ENCODE measurements at regions not wholly inside any gene's neighbourhood (a gene's known extent, or its start where the extent isn't known, plus 50 kb on each side); places are given as distances from the start of the nearest gene placed in this dataset.
A peak's percentile ranks its signal among the peaks of the same experiment; 100 is the strongest.

GRCh38 chr3:107263269-107264021, 113.8 kb upstream of the CCDC54 start:
- Histone ChIP-seq H3K9me3 (ENCODE audit: control insufficient read depth, low read depth, low read length) (no peaks in the 10 kb centered on the region), H3K4me3 (ENCODE audit: low read length) (no peak overlapping the region), H3K27me3 (ENCODE audit: control insufficient read depth, insufficient read depth, low read length) (no peaks in the 10 kb centered on the region), H3K4me1 (ENCODE audit: control insufficient read depth, insufficient read depth, low read length) (no peaks in the 10 kb centered on the region), H3K36me3 (ENCODE audit: control insufficient read depth, insufficient read depth, low read length) (no peaks in the 10 kb centered on the region), H3K27ac (ENCODE audit: low read length) (no peak overlapping the region)
- 40% methylated on average over 1 of the region's 9 CpGs for WGBS (ENCODE audit: insufficient coverage, low lambda C conversion rate)
- DNase-seq = no peak

- DNase-seq = peak in 1 of 2 donors; percentile 44
- H3K36me3 ChIP-seq (ENCODE audit: control insufficient read depth, insufficient read depth, low read length) = no peaks in the 10 kb centered on the region
- no peak overlapping the region for H3K4me3 ChIP-seq (ENCODE audit: low read length)
- no peak overlapping the region for H3K27ac ChIP-seq (ENCODE audit: low read length)
- H3K4me1 ChIP-seq (ENCODE audit: control insufficient read depth, insufficient read depth, low read length) = no peaks in the 10 kb centered on the region
- H3K27me3 ChIP-seq (ENCODE audit: control insufficient read depth, insufficient read depth, low read length) = no peaks in the 10 kb centered on the region
- WGBS (ENCODE audit: insufficient coverage, low lambda C conversion rate) = 0% methylated on average over 1 of the region's 6 CpGs
- no peaks in the 10 kb centered on the region for H3K9me3 ChIP-seq (ENCODE audit: control insufficient read depth, low read depth, low read length)
Measured at GRCh38 chr3:107264888-107265287, 112.4 kb upstream of the CCDC54 start.

GRCh38 chr3:107265526-107265925, 111.7 kb upstream of the CCDC54 start:
- Histone ChIP-seq H3K36me3 (ENCODE audit: control insufficient read depth, insufficient read depth, low read length) (no peaks in the 10 kb centered on the region), H3K4me3 (ENCODE audit: low read length) (no peak overlapping the region), H3K9me3 (ENCODE audit: control insufficient read depth, low read depth, low read length) (no peaks in the 10 kb centered on the region), H3K27ac (ENCODE audit: low read length) (no peak overlapping the region), H3K27me3 (ENCODE audit: control insufficient read depth, insufficient read depth, low read length) (no peaks in the 10 kb centered on the region), H3K4me1 (ENCODE audit: control insufficient read depth, insufficient read depth, low read length) (no peaks in the 10 kb centered on the region)
- DNase-seq = no peak
- no CpG with 5 or more reads among the region's 1 CpG for WGBS (ENCODE audit: insufficient coverage, low lambda C conversion rate)

GRCh38 chr3:107268469-107268868, 108.8 kb upstream of the CCDC54 start:
- no peak overlapping the region for H3K4me3 ChIP-seq (ENCODE audit: low read length)
- WGBS (ENCODE audit: insufficient coverage, low lambda C conversion rate) = no CpG with 5 or more reads among the region's 4 CpGs
- no peak for DNase-seq

DNA sequence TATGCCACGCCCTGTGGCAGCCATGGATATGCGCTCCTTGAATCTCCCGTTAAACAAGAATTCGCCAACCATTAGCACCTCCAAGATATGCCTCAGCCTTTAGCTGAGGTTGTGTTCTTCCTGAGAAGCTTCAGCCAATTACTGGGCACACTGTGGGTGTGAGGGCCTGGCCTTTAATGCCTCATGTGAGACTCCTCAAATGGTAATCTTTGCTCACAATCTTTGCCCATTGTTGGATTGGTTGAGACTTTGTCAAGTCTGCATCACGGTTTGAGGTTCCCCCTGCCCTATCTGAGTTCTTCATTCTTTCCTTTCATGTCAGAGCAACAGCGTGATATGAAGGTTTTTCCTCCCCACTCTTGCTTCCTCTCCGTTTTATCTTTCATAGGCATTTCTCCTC, 108.1 kb upstream of the CCDC54 start:
- no peaks in the 10 kb centered on the region for H3K4me1 ChIP-seq (ENCODE audit: control insufficient read depth, insufficient read depth, low read length)
- H3K4me3 ChIP-seq (ENCODE audit: low read length) = no peak overlapping the region
- H3K9me3 ChIP-seq (ENCODE audit: control insufficient read depth, low read depth, low read length) = no peaks in the 10 kb centered on the region
- H3K27me3 ChIP-seq (ENCODE audit: control insufficient read depth, insufficient read depth, low read length) = no peaks in the 10 kb centered on the region
- WGBS (ENCODE audit: insufficient coverage, low lambda C conversion rate) = 83% methylated on average over 2 of the region's 7 CpGs
- no peaks in the 10 kb centered on the region for H3K36me3 ChIP-seq (ENCODE audit: control insufficient read depth, insufficient read depth, low read length)
- H3K27ac ChIP-seq (ENCODE audit: low read length) = no peak overlapping the region
- DNase-seq = no peak

More at GRCh38 chr3:107268469-107268868, 108.8 kb upstream of the CCDC54 start:
- Histone ChIP-seq H3K4me1 (ENCODE audit: control insufficient read depth, insufficient read depth, low read length) (no peaks in the 10 kb centered on the region), H3K27me3 (ENCODE audit: control insufficient read depth, insufficient read depth, low read length) (no peaks in the 10 kb centered on the region), H3K9me3 (ENCODE audit: control insufficient read depth, low read depth, low read length) (no peaks in the 10 kb centered on the region), H3K27ac (ENCODE audit: low read length) (no peak overlapping the region), H3K36me3 (ENCODE audit: control insufficient read depth, insufficient read depth, low read length) (no peaks in the 10 kb centered on the region)

- Histone ChIP-seq H3K27me3 (ENCODE audit: control insufficient read depth, insufficient read depth, low read length) (no peaks in the 10 kb centered on the region), H3K36me3 (ENCODE audit: control insufficient read depth, insufficient read depth, low read length) (no peaks in the 10 kb centered on the region), H3K4me3 (ENCODE audit: low read length) (no peak overlapping the region), H3K27ac (ENCODE audit: low read length) (no peak overlapping the region), H3K9me3 (ENCODE audit: control insufficient read depth, low read depth, low read length) (no peaks in the 10 kb centered on the region), H3K4me1 (ENCODE audit: control insufficient read depth, insufficient read depth, low read length) (no peaks in the 10 kb centered on the region)
- DNase-seq = peak; percentile 7 to 26
- WGBS (ENCODE audit: insufficient coverage, low lambda C conversion rate) = 8% methylated on average over 2 of the region's 3 CpGs
Measured at GRCh38 chr3:107271787-107272387, 105.4 kb upstream of the CCDC54 start.

DNA sequence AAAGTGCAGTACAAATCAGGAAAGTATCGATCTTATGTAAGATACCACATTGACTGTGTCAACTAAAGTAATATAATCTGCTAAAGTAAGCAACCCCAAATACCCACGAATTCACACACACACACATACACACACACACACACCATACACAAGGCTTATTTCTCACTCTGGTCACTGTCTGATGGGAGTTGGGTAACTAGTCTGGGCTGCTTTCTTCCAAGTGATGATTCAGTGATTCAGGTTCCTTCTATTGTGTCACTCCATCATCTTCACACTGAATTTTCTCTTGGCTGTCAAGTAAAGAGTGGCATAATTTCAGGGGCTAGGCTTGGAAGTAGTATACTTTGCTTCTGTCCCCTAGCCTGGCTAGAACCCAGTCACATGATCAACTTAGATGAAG, 104.8 kb upstream of the CCDC54 start:
- no peak overlapping the region for H3K4me3 ChIP-seq (ENCODE audit: low read length)
- DNase-seq = no peak
- 67% methylated on average over 1 of the region's 2 CpGs for WGBS (ENCODE audit: insufficient coverage, low lambda C conversion rate)
- H3K36me3 ChIP-seq (ENCODE audit: control insufficient read depth, insufficient read depth, low read length) = no peaks in the 10 kb centered on the region
- no peaks in the 10 kb centered on the region for H3K9me3 ChIP-seq (ENCODE audit: control insufficient read depth, low read depth, low read length)
- no peaks in the 10 kb centered on the region for H3K27me3 ChIP-seq (ENCODE audit: control insufficient read depth, insufficient read depth, low read length)
- H3K27ac ChIP-seq (ENCODE audit: low read length) = no peak overlapping the region
- H3K4me1 ChIP-seq (ENCODE audit: control insufficient read depth, insufficient read depth, low read length) = no peaks in the 10 kb centered on the region

DNA sequence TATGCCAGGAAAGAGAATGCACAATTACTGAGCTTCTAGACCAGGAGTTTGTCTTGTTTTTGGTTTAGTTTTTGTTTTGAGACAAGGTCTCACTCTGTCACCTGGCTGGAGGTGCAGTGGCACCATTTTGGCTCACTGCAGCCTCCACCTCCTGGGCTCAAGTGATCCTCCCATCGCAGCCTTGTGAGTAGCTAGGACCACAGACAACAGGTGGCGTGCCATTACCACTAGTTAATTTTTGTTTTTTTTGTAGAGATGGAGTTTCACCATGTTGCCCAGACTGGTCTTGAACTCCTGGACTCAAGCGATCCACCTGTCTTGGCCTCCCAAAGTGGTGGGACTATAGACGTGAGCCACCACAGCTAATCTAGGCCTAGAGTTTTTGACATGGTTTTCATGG, 104.4 kb upstream of the CCDC54 start:
- Histone ChIP-seq H3K9me3 (ENCODE audit: control insufficient read depth, low read depth, low read length) (no peaks in the 10 kb centered on the region), H3K27ac (ENCODE audit: low read length) (no peak overlapping the region), H3K36me3 (ENCODE audit: control insufficient read depth, insufficient read depth, low read length) (no peaks in the 10 kb centered on the region), H3K27me3 (ENCODE audit: control insufficient read depth, insufficient read depth, low read length) (no peaks in the 10 kb centered on the region), H3K4me1 (ENCODE audit: control insufficient read depth, insufficient read depth, low read length) (no peaks in the 10 kb centered on the region), H3K4me3 (ENCODE audit: low read length) (no peak overlapping the region)
- no peak for DNase-seq
- WGBS (ENCODE audit: insufficient coverage, low lambda C conversion rate) = 80% methylated on average over 1 of the region's 4 CpGs

DNA sequence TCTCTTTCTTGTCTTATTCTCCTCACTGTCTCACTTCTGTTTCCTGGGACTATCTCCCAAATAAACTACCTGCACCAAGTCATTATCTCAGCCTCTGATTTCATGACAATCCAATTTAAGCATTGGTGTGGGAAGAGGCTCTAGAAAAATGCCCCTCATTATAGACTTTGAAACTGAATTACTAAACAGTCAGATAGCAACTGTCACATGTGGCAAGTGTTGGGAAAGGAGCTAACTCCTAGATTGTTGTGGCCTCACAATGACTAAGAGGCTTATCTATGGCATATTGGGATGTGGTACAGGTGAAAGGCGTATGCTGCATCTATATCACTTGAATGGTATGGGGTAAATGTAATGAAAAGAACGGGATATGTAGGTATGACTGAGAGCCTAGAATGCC, 103.5 kb upstream of the CCDC54 start:
- no CpG with 5 or more reads among the region's 2 CpGs for WGBS (ENCODE audit: insufficient coverage, low lambda C conversion rate)
- no peaks in the 10 kb centered on the region for H3K4me1 ChIP-seq (ENCODE audit: control insufficient read depth, insufficient read depth, low read length)
- no peaks in the 10 kb centered on the region for H3K36me3 ChIP-seq (ENCODE audit: control insufficient read depth, insufficient read depth, low read length)
- no peak overlapping the region for H3K4me3 ChIP-seq (ENCODE audit: low read length)
- no peaks in the 10 kb centered on the region for H3K9me3 ChIP-seq (ENCODE audit: control insufficient read depth, low read depth, low read length)
- H3K27ac ChIP-seq (ENCODE audit: low read length) = no peak overlapping the region
- peak; percentile 49 to 73 for DNase-seq
- no peaks in the 10 kb centered on the region for H3K27me3 ChIP-seq (ENCODE audit: control insufficient read depth, insufficient read depth, low read length)

DNA sequence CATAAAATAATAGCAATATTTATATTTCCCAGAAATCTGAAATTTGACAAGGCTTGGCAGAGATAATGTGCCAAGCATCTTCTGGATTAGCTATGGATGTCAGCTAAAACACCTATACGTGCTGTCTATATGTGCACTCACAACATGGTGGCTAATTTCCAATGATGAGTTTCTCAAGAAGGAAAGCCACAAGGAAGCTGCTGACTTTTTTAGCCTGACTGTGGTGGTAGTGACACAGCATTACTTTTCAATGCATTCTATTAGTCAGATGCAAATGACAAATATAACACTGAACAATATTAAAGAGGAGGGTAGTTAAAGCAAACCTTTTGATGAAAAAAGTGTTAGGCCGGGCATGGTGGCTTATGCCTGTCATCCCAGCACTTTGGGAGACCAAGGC, 101.7 kb upstream of the CCDC54 start:
- Histone ChIP-seq H3K27me3 (ENCODE audit: control insufficient read depth, insufficient read depth, low read length) (no peaks in the 10 kb centered on the region), H3K9me3 (ENCODE audit: control insufficient read depth, low read depth, low read length) (no peaks in the 10 kb centered on the region), H3K4me1 (ENCODE audit: control insufficient read depth, insufficient read depth, low read length) (no peaks in the 10 kb centered on the region), H3K27ac (ENCODE audit: low read length) (no peak overlapping the region), H3K36me3 (ENCODE audit: control insufficient read depth, insufficient read depth, low read length) (no peaks in the 10 kb centered on the region), H3K4me3 (ENCODE audit: low read length) (no peak overlapping the region)
- WGBS (ENCODE audit: insufficient coverage, low lambda C conversion rate) = 83% methylated on average over 1 of the region's 2 CpGs
- no peak for DNase-seq

GRCh38 chr3:107283948-107284347, 93.3 kb upstream of the CCDC54 start:
- 57% methylated on average over 1 of the region's 3 CpGs for WGBS (ENCODE audit: insufficient coverage, low lambda C conversion rate)
- H3K36me3 ChIP-seq (ENCODE audit: control insufficient read depth, insufficient read depth, low read length) = no peaks in the 10 kb centered on the region
- no peak overlapping the region for H3K27ac ChIP-seq (ENCODE audit: low read length)

More at GRCh38 chr3:107283948-107284347, 93.3 kb upstream of the CCDC54 start:
- Histone ChIP-seq H3K4me1 (ENCODE audit: control insufficient read depth, insufficient read depth, low read length) (no peaks in the 10 kb centered on the region), H3K4me3 (ENCODE audit: low read length) (no peak overlapping the region), H3K9me3 (ENCODE audit: control insufficient read depth, low read depth, low read length) (no peaks in the 10 kb centered on the region), H3K27me3 (ENCODE audit: control insufficient read depth, insufficient read depth, low read length) (peaks cover 2% of the 10 kb centered on the region)
- no peak for DNase-seq
